Parathyroid adenoma (tissue), 2 donors: ENCODE measurements at regions not wholly inside any gene's neighbourhood (a gene's known extent, or its start where the extent isn't known, plus 50 kb on each side); places are given as distances from the start of the nearest gene placed in this dataset.

Experiments
- H2AFZ ChIP-seq: fragments of 300-600 bp; sonication (generic); one replicate; pipeline ENCODE4 v1.7.0; 2017; ENCODE audit warnings: antibody characterized with exemption, mild to moderate bottlenecking
- H3K27ac ChIP-seq: fragments of 300-600 bp; sonication (generic); one replicate; pipeline ENCODE4 v1.7.0; 2017
- H3K27me3 ChIP-seq: fragments of 300-600 bp; sonication (generic); one replicate; pipeline ENCODE4 v1.7.0; 2017; ENCODE audit warnings: low read length; ENCODE audit not compliant: control insufficient read depth, insufficient read depth
- H3K36me3 ChIP-seq: fragments of 300-600 bp; sonication (generic); one replicate; pipeline ENCODE4 v1.7.0; 2017; ENCODE audit warnings: low read length; ENCODE audit not compliant: control insufficient read depth, insufficient read depth
- H3K4me1 ChIP-seq: fragments of 300-600 bp; sonication (generic); one replicate; pipeline ENCODE4 v1.7.0; 2017; ENCODE audit warnings: control low read depth
- H3K4me2 ChIP-seq: fragments of 300-600 bp; sonication (generic); one replicate; pipeline ENCODE4 v1.7.0; 2017; ENCODE audit warnings: low read length
- H3K4me3 ChIP-seq: fragments of 300-600 bp; sonication (generic); one replicate; pipeline ENCODE4 v1.7.0; 2017; ENCODE audit warnings: low read depth, low read length
- H3K79me2 ChIP-seq: fragments of 300-600 bp; sonication (generic); one replicate; pipeline ENCODE4 v1.7.0; 2017; ENCODE audit warnings: control low read depth
- H3K9ac ChIP-seq: fragments of 300-600 bp; sonication (generic); one replicate; pipeline ENCODE4 v1.7.0; 2017; ENCODE audit warnings: mild to moderate bottlenecking
- H3K9me3 ChIP-seq: fragments of 300-600 bp; sonication (generic); one replicate; pipeline ENCODE4 v1.7.0; 2017; ENCODE audit warnings: low read length; ENCODE audit not compliant: control insufficient read depth
- CTCF ChIP-seq: fragments of 300-600 bp; sonication (generic); IDR thresholded peaks from one replicate; pipeline ENCODE4 v1.7.0; 2017; ENCODE audit warnings: antibody characterized with exemption, mild to moderate bottlenecking
- donor health status: primary hyperparathyroidism.

- no peak for TF ChIP-seq CTCF
- H3K27me3 ChIP-seq, result no peaks in the 10 kb centered on the region
- H3K4me3 ChIP-seq, result no peak overlapping the region
- no peak overlapping the region for H3K27ac ChIP-seq
- no peak overlapping the region for H3K4me2 ChIP-seq
- no peaks in the 10 kb centered on the region for H3K36me3 ChIP-seq
- H3K9me3 ChIP-seq, result no peaks in the 10 kb centered on the region
- no peak overlapping the region for H2AFZ ChIP-seq
- H3K9ac ChIP-seq, result no peak overlapping the region
- no peaks in the 10 kb centered on the region for H3K4me1 ChIP-seq
- no peaks in the 10 kb centered on the region for H3K79me2 ChIP-seq
Measured at GRCh38 chr2:212618636-212619035, 80.0 kb upstream of the ERBB4 start.

GRCh38 chr2:212610872-212611425, 72.3 kb upstream of the ERBB4 start:
- TF ChIP-seq CTCF, result no peak
- no peaks in the 10 kb centered on the region for H3K36me3 ChIP-seq
- H3K79me2 ChIP-seq, result no peaks in the 10 kb centered on the region
- H3K27ac ChIP-seq, result no peak overlapping the region
- H3K9me3 ChIP-seq, result no peaks in the 10 kb centered on the region
- H2AFZ ChIP-seq, result no peak overlapping the region
- no peaks in the 10 kb centered on the region for H3K27me3 ChIP-seq
- H3K9ac ChIP-seq, result no peak overlapping the region
- H3K4me2 ChIP-seq, result no peak overlapping the region
- H3K4me3 ChIP-seq, result no peak overlapping the region
- no peaks in the 10 kb centered on the region for H3K4me1 ChIP-seq

- H3K36me3 ChIP-seq, result no peaks in the 10 kb centered on the region
- TF ChIP-seq CTCF, result no peak
- H3K9me3 ChIP-seq, result no peaks in the 10 kb centered on the region
- no peaks in the 10 kb centered on the region for H3K27me3 ChIP-seq
- no peaks in the 10 kb centered on the region for H3K79me2 ChIP-seq
- no peak overlapping the region for H3K27ac ChIP-seq
- no peak overlapping the region for H3K4me2 ChIP-seq
- no peak overlapping the region for H3K4me3 ChIP-seq
- no peaks in the 10 kb centered on the region for H3K4me1 ChIP-seq
- no peak overlapping the region for H2AFZ ChIP-seq
- H3K9ac ChIP-seq, result no peak overlapping the region
Measured at GRCh38 chr2:212609479-212609878, 70.9 kb upstream of the ERBB4 start.

- no peak overlapping the region for H3K4me3 ChIP-seq
- no peak overlapping the region for H3K27ac ChIP-seq
- no peaks in the 10 kb centered on the region for H3K27me3 ChIP-seq
- H3K4me2 ChIP-seq, result no peak overlapping the region
- H3K36me3 ChIP-seq, result no peaks in the 10 kb centered on the region
- no peaks in the 10 kb centered on the region for H3K4me1 ChIP-seq
- H3K79me2 ChIP-seq, result no peaks in the 10 kb centered on the region
- TF ChIP-seq CTCF, result no peak
- H2AFZ ChIP-seq, result no peak overlapping the region
- no peak overlapping the region for H3K9ac ChIP-seq
- no peaks in the 10 kb centered on the region for H3K9me3 ChIP-seq
Measured at GRCh38 chr2:212607080-212607479, 68.5 kb upstream of the ERBB4 start.

GRCh38 chr2:212606232-212606631, 67.6 kb upstream of the ERBB4 start:
- Histone ChIP-seq H3K4me2 (no peak overlapping the region), H2AFZ (no peak overlapping the region), H3K36me3 (no peaks in the 10 kb centered on the region), H3K4me3 (no peak overlapping the region), H3K9ac (no peak overlapping the region), H3K79me2 (no peaks in the 10 kb centered on the region), H3K4me1 (no peaks in the 10 kb centered on the region), H3K9me3 (no peaks in the 10 kb centered on the region), H3K27me3 (no peaks in the 10 kb centered on the region), H3K27ac (no peak overlapping the region)
- TF ChIP-seq CTCF, result no peak
